Neural progenitor cell (in vitro differentiated cells): ENCODE measurements at regions not wholly inside any gene's neighbourhood (a gene's known extent, or its start where the extent isn't known, plus 50 kb on each side); places are given as distances from the start of the nearest gene placed in this dataset.

ENCODE experiments used
- DNase-seq: peaks from one replicate; pipeline ENCODE4 v3.0.0-alpha.2; 2016; ENCODE audit warnings: low spot score
- H2AFZ ChIP-seq: fragments of 200-600 bp; sonication (generic); replicated peaks from 2 replicates; pipeline ENCODE4 v1.6.1; 2016; ENCODE audit warnings: antibody characterized with exemption
- H3F3A ChIP-seq: fragments of 200-600 bp; sonication (generic); 2 replicates; pipeline ENCODE4 v1.6.1; 2016; ENCODE audit warnings: antibody characterized with exemption, low read depth
- H3K27ac ChIP-seq: fragments of 200-600 bp; sonication (generic); 2 replicates; pipeline ENCODE4 v1.5.1; 2016; ENCODE audit warnings: mild to moderate bottlenecking
- H3K27me3 ChIP-seq: fragments of 200-600 bp; sonication (generic); 2 replicates; pipeline ENCODE4 v1.6.1; 2016; ENCODE audit warnings: mild to moderate bottlenecking, moderate library complexity
- H3K36me3 ChIP-seq: fragments of 200-600 bp; sonication (generic); 2 replicates; pipeline ENCODE4 v1.5.1; 2016
- H3K4me1 ChIP-seq: fragments of 200-600 bp; sonication (generic); 2 replicates; pipeline ENCODE4 v1.6.1; 2016; ENCODE audit warnings: mixed run types
- H3K4me2 ChIP-seq: fragments of 200-600 bp; sonication (generic); 2 replicates; pipeline ENCODE4 v1.6.1; 2016
- H3K4me3 ChIP-seq: fragments of 200-600 bp; sonication (generic); 2 replicates; pipeline ENCODE4 v1.5.1; 2016
- H3K79me2 ChIP-seq: fragments of 200-600 bp; sonication (generic); 2 replicates; pipeline ENCODE4 v1.6.1; 2016; ENCODE audit warnings: low read depth
- H3K9ac ChIP-seq: fragments of 200-600 bp; sonication (generic); 2 replicates; pipeline ENCODE4 v1.6.1; 2016
- H3K9me3 ChIP-seq: fragments of 200-600 bp; sonication (generic); 2 replicates; pipeline ENCODE4 v1.5.1; 2016; ENCODE audit warnings: low read depth
- H4K20me1 ChIP-seq: fragments of 200-600 bp; sonication (generic); 2 replicates; pipeline ENCODE4 v1.6.1; 2016; ENCODE audit warnings: low read depth
- H3K27ac Mint-ChIP-seq: 3 replicates; pipeline ENCODE4 v1.8.0; 2021; ENCODE audit warnings: mixed read lengths
- H3K27me3 Mint-ChIP-seq: 2 replicates; pipeline ENCODE4 v1.8.0; 2022; ENCODE audit warnings: low read depth, mild to moderate bottlenecking, inconsistent platforms, moderate library complexity, mixed read lengths; ENCODE audit not compliant: insufficient read depth
- H3K36me3 Mint-ChIP-seq: 3 replicates; pipeline ENCODE4 v1.8.0; 2021; ENCODE audit warnings: mixed read lengths
- H3K4me1 Mint-ChIP-seq: 3 replicates; pipeline ENCODE4 v1.8.0; 2021; ENCODE audit warnings: mixed read lengths
- H3K4me3 Mint-ChIP-seq: 3 replicates; pipeline ENCODE4 v1.8.0; 2021; ENCODE audit warnings: mild to moderate bottlenecking, moderate library complexity, mixed read lengths
- H3K9me3 Mint-ChIP-seq: 3 replicates; pipeline ENCODE4 v1.8.0; 2020; ENCODE audit warnings: mixed read lengths
- CTCF ChIP-seq: fragments of 200-600 bp; sonication (generic); IDR thresholded peaks from 2 replicates; pipeline ENCODE4 v1.5.1; 2017; ENCODE audit warnings: antibody characterized with exemption, mild to moderate bottlenecking
- EZH2 ChIP-seq: fragments of 200-600 bp; sonication (generic); IDR thresholded peaks from 2 replicates; pipeline ENCODE4 v1.6.1; 2017; ENCODE audit warnings: antibody characterized with exemption, mild to moderate bottlenecking, moderate library complexity
- EZH2phosphoT487 ChIP-seq: fragments of 200-600 bp; sonication (generic); IDR thresholded peaks from 2 replicates; pipeline ENCODE4 v1.6.1; 2017; ENCODE audit warnings: antibody characterized with exemption

- H3K27ac Mint-ChIP-seq: no peak overlapping the region
- Histone ChIP-seq H3K4me1 (peaks cover 8% of the 10 kb centered on the region), H2AFZ (no peak overlapping the region), H4K20me1 (peaks cover 9% of the 10 kb centered on the region), H3K27ac (no peak overlapping the region), H3K36me3 (no peaks in the 10 kb centered on the region), H3K79me2 (no peaks in the 10 kb centered on the region), H3K9ac (no peak overlapping the region), H3F3A (no peaks in the 10 kb centered on the region), H3K9me3 (no peaks in the 10 kb centered on the region), H3K27me3 (peaks cover 59% of the 10 kb centered on the region), H3K4me3 (no peak overlapping the region), H3K4me2 (no peak overlapping the region)
- peaks cover 8% of the 10 kb centered on the region for H3K9me3 Mint-ChIP-seq
- no peak for DNase-seq
- no peak for TF ChIP-seq EZH2phosphoT487
- TF ChIP-seq EZH2: no peak
- TF ChIP-seq CTCF: no peak
- no peak overlapping the region for H3K4me3 Mint-ChIP-seq
- H3K4me1 Mint-ChIP-seq: peaks cover 5% of the 10 kb centered on the region
- no peaks in the 10 kb centered on the region for H3K36me3 Mint-ChIP-seq
- H3K27me3 Mint-ChIP-seq: peaks cover 32% of the 10 kb centered on the region
Measured at GRCh38 chr20:63104312-63105181, 97.8 kb upstream of the BHLHE23 start.

GRCh38 chr20:63103402-63104311 is 96.9 kb upstream of the BHLHE23 start:
- Mint-ChIP-seq H3K9me3 (peaks cover 7% of the 10 kb centered on the region), H3K4me1 (peaks cover 5% of the 10 kb centered on the region), H3K36me3 (no peaks in the 10 kb centered on the region), H3K27ac (no peak overlapping the region), H3K4me3 (no peak overlapping the region), H3K27me3 (peaks cover 32% of the 10 kb centered on the region)
- Histone ChIP-seq H3K9me3 (no peaks in the 10 kb centered on the region), H2AFZ (no peak overlapping the region), H3K36me3 (no peaks in the 10 kb centered on the region), H3K9ac (no peak overlapping the region), H4K20me1 (peaks cover 9% of the 10 kb centered on the region), H3K27me3 (peaks cover 59% of the 10 kb centered on the region), H3K4me3 (no peak overlapping the region), H3K4me2 (no peak overlapping the region), H3K27ac (no peak overlapping the region), H3K79me2 (no peaks in the 10 kb centered on the region), H3F3A (no peaks in the 10 kb centered on the region), H3K4me1 (peaks cover 8% of the 10 kb centered on the region)
- peak; percentile 36 for DNase-seq
- no peak for TF ChIP-seq EZH2phosphoT487
- TF ChIP-seq CTCF: no peak
- TF ChIP-seq EZH2: no peak

- peaks cover 5% of the 10 kb centered on the region for H3K4me1 Mint-ChIP-seq
- H3K27ac Mint-ChIP-seq: no peak overlapping the region
- Histone ChIP-seq H2AFZ (no peak overlapping the region), H3K4me3 (peak overlapping the region; percentile 35), H3F3A (no peaks in the 10 kb centered on the region), H3K4me1 (peaks cover 8% of the 10 kb centered on the region), H3K9me3 (no peaks in the 10 kb centered on the region), H3K27me3 (peaks cover 68% of the 10 kb centered on the region), H3K27ac (no peak overlapping the region), H3K9ac (no peak overlapping the region), H3K79me2 (no peaks in the 10 kb centered on the region), H4K20me1 (peaks cover 9% of the 10 kb centered on the region), H3K4me2 (peak overlapping the region; percentile 72), H3K36me3 (no peaks in the 10 kb centered on the region)
- peak overlapping the region; percentile 72 for H3K4me3 Mint-ChIP-seq
- H3K36me3 Mint-ChIP-seq: no peaks in the 10 kb centered on the region
- H3K27me3 Mint-ChIP-seq: peaks cover 30% of the 10 kb centered on the region
- TF ChIP-seq EZH2phosphoT487 (no peak), EZH2 (no peak), CTCF (no peak)
- peak; percentile 25 for DNase-seq
- H3K9me3 Mint-ChIP-seq: peaks cover 3% of the 10 kb centered on the region
Measured at GRCh38 chr20:63102721-63103375, 96.1 kb upstream of the BHLHE23 start.
